ENCODE measurements at regions not wholly inside any gene's neighbourhood (a gene's known extent, or its start where the extent isn't known, plus 50 kb on each side); places are given as distances from the start of the nearest gene placed in this dataset.

DNA sequence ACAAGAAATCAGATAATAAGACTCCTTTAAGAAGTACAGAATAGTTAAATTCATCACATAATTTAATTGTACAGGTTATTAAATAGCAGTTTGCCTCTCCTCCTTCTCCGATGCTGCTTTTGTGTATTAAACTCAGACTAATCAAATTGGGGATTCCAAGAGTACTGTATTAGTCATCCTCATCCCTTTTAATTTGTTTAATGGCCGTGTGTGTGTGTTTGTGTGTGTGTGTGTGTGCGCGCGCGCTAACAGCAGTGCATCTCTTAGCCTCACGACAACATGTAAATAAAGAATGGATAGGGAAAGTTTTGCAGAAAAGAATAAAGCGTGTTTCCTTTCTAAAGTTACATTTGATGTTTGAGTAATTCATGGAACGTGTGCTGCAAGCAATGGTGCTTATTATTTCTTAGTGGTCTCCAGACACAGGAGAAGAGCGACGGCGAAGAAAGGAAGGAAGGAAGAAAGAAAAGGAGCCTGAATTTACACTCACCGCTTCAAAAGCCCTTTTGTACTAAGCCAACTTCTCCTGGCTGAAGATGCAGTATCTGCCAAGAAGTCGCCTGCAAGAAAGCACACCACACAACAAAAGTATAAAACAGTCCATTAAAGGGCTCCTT lies 220.3 kb downstream of the ASCL1 start:
- TF ChIP-seq, protein P1, sequence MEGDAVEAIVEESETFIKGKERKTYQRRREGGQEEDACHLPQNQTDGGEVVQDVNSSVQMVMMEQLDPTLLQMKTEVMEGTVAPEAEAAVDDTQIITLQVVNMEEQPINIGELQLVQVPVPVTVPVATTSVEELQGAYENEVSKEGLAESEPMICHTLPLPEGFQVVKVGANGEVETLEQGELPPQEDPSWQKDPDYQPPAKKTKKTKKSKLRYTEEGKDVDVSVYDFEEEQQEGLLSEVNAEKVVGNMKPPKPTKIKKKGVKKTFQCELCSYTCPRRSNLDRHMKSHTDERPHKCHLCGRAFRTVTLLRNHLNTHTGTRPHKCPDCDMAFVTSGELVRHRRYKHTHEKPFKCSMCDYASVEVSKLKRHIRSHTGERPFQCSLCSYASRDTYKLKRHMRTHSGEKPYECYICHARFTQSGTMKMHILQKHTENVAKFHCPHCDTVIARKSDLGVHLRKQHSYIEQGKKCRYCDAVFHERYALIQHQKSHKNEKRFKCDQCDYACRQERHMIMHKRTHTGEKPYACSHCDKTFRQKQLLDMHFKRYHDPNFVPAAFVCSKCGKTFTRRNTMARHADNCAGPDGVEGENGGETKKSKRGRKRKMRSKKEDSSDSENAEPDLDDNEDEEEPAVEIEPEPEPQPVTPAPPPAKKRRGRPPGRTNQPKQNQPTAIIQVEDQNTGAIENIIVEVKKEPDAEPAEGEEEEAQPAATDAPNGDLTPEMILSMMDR (IDR thresholded peaks at IDR 0.05) = no peak
- TF ChIP-seq, protein P2, sequence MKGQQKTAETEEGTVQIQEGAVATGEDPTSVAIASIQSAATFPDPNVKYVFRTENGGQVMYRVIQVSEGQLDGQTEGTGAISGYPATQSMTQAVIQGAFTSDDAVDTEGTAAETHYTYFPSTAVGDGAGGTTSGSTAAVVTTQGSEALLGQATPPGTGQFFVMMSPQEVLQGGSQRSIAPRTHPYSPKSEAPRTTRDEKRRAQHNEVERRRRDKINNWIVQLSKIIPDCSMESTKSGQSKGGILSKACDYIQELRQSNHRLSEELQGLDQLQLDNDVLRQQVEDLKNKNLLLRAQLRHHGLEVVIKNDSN (IDR thresholded peaks at IDR 0.05; ENCODE audit: borderline replicate concordance, low read depth) = no peak
- no peak for TF ChIP-seq TEAD4 (IDR thresholded peaks at IDR 0.05; ENCODE audit: borderline replicate concordance, insufficient read depth)
- no peak for TF ChIP-seq FOXJ3 (CRISPR knock-in tag; IDR thresholded peaks at IDR 0.05)
- TF ChIP-seq YY1 (IDR thresholded peaks at IDR 0.05; ENCODE audit: low read depth) = no peak
- TF ChIP-seq NFIC (IDR thresholded peaks at IDR 0.05; ENCODE audit: borderline replicate concordance) = no peak
- TF ChIP-seq EZH2phosphoT487 (IDR thresholded peaks at IDR 0.05; ENCODE audit: borderline replicate concordance, low read depth) = no peak
- no peak for TF ChIP-seq MEF2A (IDR thresholded peaks at IDR 0.05; ENCODE audit: borderline replicate concordance, low read depth)
- no peak for TF ChIP-seq POLR2AphosphoS5 (IDR thresholded peaks at IDR 0.05; ENCODE audit: low read depth, low read length)
- no peak for TF ChIP-seq NRF1 (IDR thresholded peaks at IDR 0.05; ENCODE audit: low read depth, low read length)
